HG02840 (cell line): ENCODE measurements at regions not wholly inside any gene's neighbourhood (a gene's known extent, or its start where the extent isn't known, plus 50 kb on each side); places are given as distances from the start of the nearest gene placed in this dataset.

Experiments
- ATAC-seq: cut with Tn5 transposase; IDR thresholded peaks from one replicate; pipeline ENCODE4 v1.9.1; 2021; ENCODE audit warnings: mild to moderate bottlenecking, moderate library complexity, moderate number of reproducible peaks; ENCODE audit not compliant: unreplicated experiment, low FRiP score

- no peak for ATAC-seq
These were observed 344.8 kb downstream of the ZNF608 start for GRCh38 chr5:124401476-124402143.

- no peak for ATAC-seq
These were observed 346.9 kb downstream of the ZNF608 start for GRCh38 chr5:124399426-124399961.

DNA sequence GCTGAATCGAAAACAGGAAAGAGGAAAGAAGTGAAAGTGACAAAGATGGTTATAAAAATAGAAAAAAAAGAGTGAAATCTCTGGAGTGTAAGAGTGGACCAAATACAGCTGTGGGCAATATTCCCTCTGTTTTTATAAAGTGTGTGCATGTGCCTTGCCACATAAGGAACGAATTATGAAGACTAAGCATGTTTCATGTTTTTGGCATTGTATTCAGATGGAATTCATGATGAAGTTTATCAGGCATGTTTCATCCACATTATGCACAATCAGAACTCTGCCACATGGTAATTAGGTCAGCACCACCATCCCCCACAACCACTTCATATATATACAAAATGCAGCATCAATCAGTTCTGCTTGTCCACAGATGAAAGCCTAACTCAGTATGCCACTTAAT is 348.0 kb downstream of the ZNF608 start:
- no peak for ATAC-seq

- no peak for ATAC-seq
These were observed 349.1 kb downstream of the ZNF608 start for GRCh38 chr5:124397317-124397716.

DNA sequence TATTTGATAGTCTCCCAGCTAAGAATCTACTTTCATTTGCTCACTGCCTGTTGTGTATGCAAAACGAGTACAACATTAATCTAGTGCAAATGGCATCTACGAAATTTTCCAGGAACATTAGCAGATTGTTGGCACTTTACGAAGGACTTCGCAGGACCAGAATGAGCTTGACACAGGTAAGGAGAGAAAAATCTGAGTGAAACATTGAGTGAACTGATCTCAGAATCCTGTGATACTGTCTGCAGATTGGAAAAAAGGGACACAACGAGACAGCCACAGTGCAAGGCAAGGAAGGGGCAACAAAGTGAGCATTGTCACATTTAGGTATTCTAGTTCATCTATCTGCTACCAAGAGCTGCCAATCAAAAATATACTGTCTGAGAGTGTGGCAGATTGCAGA is 350.5 kb downstream of the ZNF608 start:
- no peak for ATAC-seq

GRCh38 chr5:124395287-124395686 is 351.2 kb downstream of the ZNF608 start:
- ATAC-seq: no peak

DNA sequence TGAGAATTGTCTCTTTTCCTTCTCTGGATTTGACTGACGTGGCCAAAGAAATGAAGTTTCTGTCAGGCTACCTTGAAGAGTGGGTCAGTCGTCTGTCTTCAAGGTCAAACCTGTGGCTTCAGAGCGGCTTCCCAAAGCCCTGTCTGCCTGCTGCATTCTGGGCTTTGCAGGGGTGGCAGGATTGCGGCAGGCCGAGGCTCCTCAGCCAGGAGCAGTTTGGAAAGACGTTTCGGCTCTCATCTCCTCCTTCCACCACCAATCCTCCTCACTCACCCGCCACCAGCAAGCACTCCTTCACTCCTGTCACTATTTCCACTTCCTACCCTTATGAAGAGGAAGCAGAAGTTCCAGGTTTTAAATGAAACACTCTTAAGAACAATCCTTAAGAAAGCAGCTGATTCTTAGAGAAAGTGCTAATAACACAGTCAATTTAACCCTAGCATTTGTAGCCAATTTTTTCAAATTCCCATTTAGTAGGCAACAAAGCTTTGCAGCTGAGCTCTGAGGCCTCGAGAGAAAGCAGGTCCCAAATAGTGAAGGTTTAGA is 351.7 kb downstream of the ZNF608 start:
- ATAC-seq: no peak

GRCh38 chr5:124393584-124394379 is 352.7 kb downstream of the ZNF608 start:
- ATAC-seq: no peak

DNA sequence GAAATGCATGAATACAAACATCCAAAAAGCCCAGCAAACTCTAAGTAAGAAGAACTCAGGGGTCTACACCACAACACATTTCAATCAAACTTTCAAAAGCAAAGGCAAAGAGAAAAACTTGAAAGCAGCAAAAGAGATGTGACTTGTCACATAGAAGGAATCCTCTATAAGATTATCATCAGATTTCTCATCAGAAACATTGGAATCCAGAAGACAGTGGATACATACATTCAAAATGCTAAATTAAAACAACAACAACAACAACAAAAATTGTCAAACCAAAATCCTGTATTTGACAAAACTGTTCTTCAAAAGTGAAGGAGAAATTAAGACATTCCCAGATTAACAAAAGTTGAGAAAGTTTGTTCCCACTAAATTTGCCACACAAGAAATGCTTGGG is 362.7 kb downstream of the ZNF608 start:
- no peak for ATAC-seq

DNA sequence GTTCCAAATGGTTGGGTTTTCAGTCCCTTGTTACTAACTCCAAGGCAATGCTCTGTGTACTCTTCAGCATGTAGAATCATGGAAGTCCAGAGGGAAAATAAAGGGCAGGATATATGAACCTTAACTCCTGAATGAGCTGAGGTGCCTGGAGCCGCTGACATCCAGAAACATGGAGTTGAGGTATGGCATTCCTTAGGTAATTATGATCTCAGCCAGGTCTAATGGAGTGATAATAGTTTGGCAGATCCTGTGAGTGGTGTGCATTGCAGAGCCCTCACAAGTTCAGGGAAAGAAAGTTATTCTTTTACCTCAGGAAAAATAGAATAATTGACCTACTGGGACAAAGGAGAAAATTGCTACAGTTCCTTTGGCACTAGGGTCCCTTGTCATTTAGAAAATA is 369.1 kb downstream of the ZNF608 start:
- no peak for ATAC-seq

- ATAC-seq: no peak
These were observed 372.6 kb downstream of the ZNF608 start for GRCh38 chr5:124373883-124374282.

DNA sequence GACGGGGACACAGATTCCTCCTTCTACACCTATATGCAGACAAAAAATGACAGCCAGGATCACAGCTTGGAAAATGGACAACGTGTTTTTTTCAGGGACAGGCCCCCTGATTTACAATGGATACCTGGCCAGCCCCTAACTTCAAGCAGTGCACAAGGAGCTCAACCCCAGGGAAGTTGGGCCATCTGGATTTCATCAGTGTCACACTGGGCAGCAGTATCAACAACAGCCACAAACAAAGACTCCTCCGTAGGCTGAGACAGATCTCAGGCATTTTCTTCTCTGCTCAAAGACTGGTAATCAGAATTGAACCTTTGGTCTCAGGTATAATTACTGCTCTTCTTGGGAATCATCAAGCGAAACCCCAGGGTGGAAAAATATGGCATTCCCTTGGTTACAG is 374.0 kb downstream of the ZNF608 start:
- ATAC-seq: no peak

- no peak for ATAC-seq
These were observed 375.2 kb downstream of the ZNF608 start for GRCh38 chr5:124371111-124371706.

- no peak for ATAC-seq
These were observed 375.8 kb downstream of the ZNF608 start for GRCh38 chr5:124370601-124371000.

- ATAC-seq: no peak
These were observed 381.1 kb downstream of the ZNF608 start for GRCh38 chr5:124365361-124365801.

DNA sequence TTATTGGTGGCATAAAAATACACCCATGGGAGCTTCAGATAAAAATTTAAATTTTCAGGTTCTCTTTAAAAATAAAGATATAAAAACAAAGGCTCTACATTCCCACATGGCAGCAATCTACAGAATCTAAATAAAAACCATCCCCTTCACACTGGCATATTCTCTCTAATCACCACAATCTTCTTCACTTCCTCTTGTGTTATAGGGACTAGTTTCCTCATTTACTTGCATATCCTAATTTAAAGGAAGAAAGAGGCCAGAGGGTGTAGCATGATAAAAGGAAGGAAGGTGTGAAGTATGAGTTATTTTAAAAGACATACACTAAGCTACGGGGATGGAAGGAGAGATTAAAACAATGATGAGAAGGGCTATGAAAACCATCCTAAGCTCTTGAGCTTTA is 390.5 kb downstream of the ZNF608 start:
- ATAC-seq: no peak

GRCh38 chr5:124353016-124353415 is 393.4 kb downstream of the ZNF608 start:
- no peak for ATAC-seq

DNA sequence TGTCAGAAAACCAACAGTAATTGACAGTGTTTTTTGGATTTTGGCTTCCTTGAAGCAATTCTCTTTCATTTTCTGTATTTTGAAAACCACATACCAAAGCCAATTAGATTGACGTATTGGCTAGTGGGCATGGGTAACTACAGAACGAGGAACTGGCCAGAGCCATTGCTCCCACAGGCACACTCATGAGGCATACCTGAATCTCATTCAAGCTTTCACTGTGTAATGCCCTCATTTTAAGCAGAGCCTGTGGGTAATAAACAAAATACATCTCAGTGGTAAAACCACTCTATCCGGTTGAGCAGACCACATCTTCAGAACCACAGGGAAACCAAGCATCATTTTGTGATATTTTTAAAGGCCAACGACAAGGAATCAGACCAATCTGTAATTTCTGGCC is 394.1 kb downstream of the ZNF608 start:
- no peak for ATAC-seq

- ATAC-seq: no peak
These were observed 396.5 kb downstream of the ZNF608 start for GRCh38 chr5:124349931-124350330.

- ATAC-seq: no peak
These were observed 403.0 kb downstream of the ZNF608 start for GRCh38 chr5:124343451-124343867.

DNA sequence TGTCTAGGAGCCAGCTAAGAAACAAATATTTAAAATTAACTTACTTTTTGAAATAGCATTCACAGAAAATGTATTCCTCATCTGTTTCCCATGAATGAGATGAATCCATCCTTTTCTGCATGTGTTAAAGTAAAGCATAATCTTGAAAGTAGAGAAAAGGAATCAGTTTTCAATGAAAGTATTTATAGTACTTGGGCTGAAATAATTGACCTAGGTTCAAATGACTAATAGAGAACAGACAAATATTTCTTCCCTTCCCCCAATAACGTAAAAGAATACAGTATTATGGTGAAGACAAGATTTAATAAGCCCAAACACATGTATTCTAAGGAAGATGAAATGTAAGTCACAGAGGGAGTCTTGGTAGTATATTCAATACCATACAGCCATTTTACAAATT is 403.5 kb downstream of the ZNF608 start:
- ATAC-seq: no peak
